A673 (cell line): ENCODE measurements at regions not wholly inside any gene's neighbourhood (a gene's known extent, or its start where the extent isn't known, plus 50 kb on each side); places are given as distances from the start of the nearest gene placed in this dataset.

Experiments
- BruUV-seq: library from RNA; stranded (reverse); fragments of 400-500 nt; replicated peaks from 2 replicates; lab custom pipeline; 2021; lab: Mats Ljungman, UMichigan
- CTCF ChIA-PET: fragments of 300-600 bp; sonication (Branson Sonifier 250); formaldehyde crosslinking; loops from one replicate; lab custom pipeline; 2022; ENCODE audit warnings: antibody characterized with exemption; lab: Charles Lee
- POLR2A ChIA-PET: fragments of 300-600 bp; sonication (Branson Sonifier 250); formaldehyde crosslinking; loops from one replicate; lab custom pipeline; 2022; ENCODE audit warnings: antibody characterized with exemption; ENCODE audit not compliant: low non-redundant PET; lab: Charles Lee
- DNase-seq: peaks from one replicate; pipeline ENCODE4 v3.0.0-alpha.2; 2015; ENCODE audit warnings: low spot score
- H3K27ac ChIP-seq: fragments of 200-600 bp; sonication (generic); 2 replicates; pipeline ENCODE4 v1.5.1; 2016; ENCODE audit warnings: mixed run types, low read depth, mild to moderate bottlenecking, mixed read lengths, antibody characterized with exemption, low read length; ENCODE audit not compliant: poor library complexity, severe bottlenecking
- H3K27me3 ChIP-seq: fragments of 200-600 bp; sonication (generic); replicated peaks from 2 replicates; pipeline ENCODE4 v1.6.1; 2017; ENCODE audit warnings: mixed run types, low read depth, mild to moderate bottlenecking, mixed read lengths, antibody characterized with exemption, low read length; ENCODE audit not compliant: insufficient read depth, poor library complexity
- H3K36me3 ChIP-seq: fragments of 200-600 bp; sonication (generic); 2 replicates; pipeline ENCODE4 v1.6.1; 2016; ENCODE audit warnings: mixed run types, mild to moderate bottlenecking, mixed read lengths, antibody characterized with exemption, low read length; ENCODE audit not compliant: insufficient read depth, poor library complexity, severe bottlenecking
- H3K4me1 ChIP-seq: fragments of 200-600 bp; sonication (generic); 2 replicates; pipeline ENCODE4 v1.6.1; 2017; ENCODE audit warnings: mixed run types, mild to moderate bottlenecking, mixed read lengths, antibody characterized with exemption, low read length; ENCODE audit not compliant: insufficient read depth, poor library complexity, severe bottlenecking
- H3K4me3 ChIP-seq: fragments of 200-600 bp; sonication (generic); 2 replicates; pipeline ENCODE4 v1.5.1; 2016; ENCODE audit warnings: low read depth, mixed run types, mild to moderate bottlenecking, mixed read lengths, low read length; ENCODE audit not compliant: poor library complexity, severe bottlenecking
- H3K9me3 ChIP-seq: fragments of 200-600 bp; sonication (generic); 2 replicates; pipeline ENCODE4 v1.6.1; 2016; ENCODE audit warnings: mixed run types, low read depth, mild to moderate bottlenecking, mixed read lengths, antibody characterized with exemption, low read length; ENCODE audit not compliant: poor library complexity, severe bottlenecking
- CTCF ChIP-seq: fragments of 300-800, 200-600 bp; sonication (generic); conservative IDR thresholded peaks from 2 replicates; pipeline ENCODE4 v1.5.1; 2017; ENCODE audit warnings: low read depth, mild to moderate bottlenecking, antibody characterized with exemption, low read length, moderate library complexity, mixed read lengths
- EZH2 ChIP-seq: fragments of 200-600 bp; sonication (generic); IDR thresholded peaks from 2 replicates; pipeline ENCODE4 v1.6.1; 2017; ENCODE audit warnings: borderline replicate concordance, low read depth, mild to moderate bottlenecking, mixed read lengths, antibody characterized with exemption, low read length; ENCODE audit not compliant: poor library complexity, severe bottlenecking
- intact Hi-C: fragments of 100-400 bp; cut with micrococcal nuclease; formaldehyde crosslinking; loops from one replicate; pipeline ENCODE4 v1.10.0; 2022; ENCODE audit not compliant: unreplicated experiment

GRCh38 chr11:28417601-28418323 is 309.6 kb downstream of the METTL15 start:
- CTCF ChIA-PET = no interaction called here

GRCh38 chr11:28412029-28412428 is 303.8 kb downstream of the METTL15 start:
- no peak overlapping the region for H3K4me3 ChIP-seq
- TF ChIP-seq CTCF = no peak
- no peak for TF ChIP-seq EZH2
- ChIA-PET POLR2A (no interaction called here), CTCF (no interaction called here)
- H3K27me3 ChIP-seq = peaks cover 3% of the 10 kb centered on the region
- no peaks in the 10 kb centered on the region for H3K36me3 ChIP-seq
- H3K9me3 ChIP-seq = no peaks in the 10 kb centered on the region
- no peak for DNase-seq
- no peaks in the 10 kb centered on the region for H3K4me1 ChIP-seq
- BruUV-seq = no TSS peak
- intact Hi-C loops = no loop called here
- H3K27ac ChIP-seq = no peak overlapping the region

More at GRCh38 chr11:28417601-28418323, 309.6 kb downstream of the METTL15 start:
- Histone ChIP-seq H3K4me1 (no peaks in the 10 kb centered on the region), H3K9me3 (peaks cover 6% of the 10 kb centered on the region), H3K27ac (no peak overlapping the region), H3K36me3 (no peaks in the 10 kb centered on the region), H3K4me3 (no peak overlapping the region), H3K27me3 (peaks cover 3% of the 10 kb centered on the region)
- BruUV-seq = no TSS peak
- POLR2A ChIA-PET = no interaction called here
- no peak for DNase-seq
- intact Hi-C loops = no loop called here
- TF ChIP-seq CTCF (no peak), EZH2 (no peak)

GRCh38 chr11:28401446-28401845 is 293.3 kb downstream of the METTL15 start:
- POLR2A ChIA-PET = no interaction called here
- H3K27me3 ChIP-seq = no peaks in the 10 kb centered on the region
- no peaks in the 10 kb centered on the region for H3K9me3 ChIP-seq
- no peaks in the 10 kb centered on the region for H3K4me1 ChIP-seq
- no peak for DNase-seq
- no peak for TF ChIP-seq EZH2
- BruUV-seq = no TSS peak
- intact Hi-C loops = no loop called here
- H3K36me3 ChIP-seq = no peaks in the 10 kb centered on the region
- CTCF ChIA-PET = no interaction called here
- no peak overlapping the region for H3K4me3 ChIP-seq
- H3K27ac ChIP-seq = no peak overlapping the region
